ENCODE measurements at regions not wholly inside any gene's neighbourhood (a gene's known extent, or its start where the extent isn't known, plus 50 kb on each side); places are given as distances from the start of the nearest gene placed in this dataset.

GRCh38 chr6:71496018-71496721, 207.6 kb downstream of the OGFRL1 start:
- ChIA-PET POLR2A (no interaction called here), CTCF (interaction anchor here (0.7 kb wide), 1 partner anchor 975 kb away, joined by 3 read pairs; no protein-coding TSS in a partner anchor)
- H3K27me3 Mint-ChIP-seq (ENCODE audit: low read depth) = no peaks in the 10 kb centered on the region
- no peaks in the 10 kb centered on the region for H3K9me3 Mint-ChIP-seq
- DNase-seq (ENCODE audit: low spot score) (no peak), ATAC-seq (no peak)
- TF ChIP-seq CDX4 (CRISPR knock-in tag; IDR thresholded peaks at IDR 0.05; ENCODE audit: borderline replicate concordance) (no peak), GTF2I (CRISPR knock-in tag; conservative IDR thresholded peaks at IDR 0.05) (no peak), ATF6 (CRISPR knock-in tag; IDR thresholded peaks at IDR 0.05) (no peak), SP1 (CRISPR knock-in tag; conservative IDR thresholded peaks at IDR 0.05) (no peak), USF2 (CRISPR knock-in tag; IDR thresholded peaks at IDR 0.05) (no peak), ETV6 (CRISPR knock-in tag; IDR thresholded peaks at IDR 0.05) (no peak), GABPB1 (CRISPR knock-in tag; IDR thresholded peaks at IDR 0.05) (no peak)
- TF ChIP-seq, protein P1, sequence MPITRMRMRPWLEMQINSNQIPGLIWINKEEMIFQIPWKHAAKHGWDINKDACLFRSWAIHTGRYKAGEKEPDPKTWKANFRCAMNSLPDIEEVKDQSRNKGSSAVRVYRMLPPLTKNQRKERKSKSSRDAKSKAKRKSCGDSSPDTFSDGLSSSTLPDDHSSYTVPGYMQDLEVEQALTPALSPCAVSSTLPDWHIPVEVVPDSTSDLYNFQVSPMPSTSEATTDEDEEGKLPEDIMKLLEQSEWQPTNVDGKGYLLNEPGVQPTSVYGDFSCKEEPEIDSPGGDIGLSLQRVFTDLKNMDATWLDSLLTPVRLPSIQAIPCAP (CRISPR knock-in tag; IDR thresholded peaks at IDR 0.05) = no peak
- TF ChIP-seq, protein P2, sequence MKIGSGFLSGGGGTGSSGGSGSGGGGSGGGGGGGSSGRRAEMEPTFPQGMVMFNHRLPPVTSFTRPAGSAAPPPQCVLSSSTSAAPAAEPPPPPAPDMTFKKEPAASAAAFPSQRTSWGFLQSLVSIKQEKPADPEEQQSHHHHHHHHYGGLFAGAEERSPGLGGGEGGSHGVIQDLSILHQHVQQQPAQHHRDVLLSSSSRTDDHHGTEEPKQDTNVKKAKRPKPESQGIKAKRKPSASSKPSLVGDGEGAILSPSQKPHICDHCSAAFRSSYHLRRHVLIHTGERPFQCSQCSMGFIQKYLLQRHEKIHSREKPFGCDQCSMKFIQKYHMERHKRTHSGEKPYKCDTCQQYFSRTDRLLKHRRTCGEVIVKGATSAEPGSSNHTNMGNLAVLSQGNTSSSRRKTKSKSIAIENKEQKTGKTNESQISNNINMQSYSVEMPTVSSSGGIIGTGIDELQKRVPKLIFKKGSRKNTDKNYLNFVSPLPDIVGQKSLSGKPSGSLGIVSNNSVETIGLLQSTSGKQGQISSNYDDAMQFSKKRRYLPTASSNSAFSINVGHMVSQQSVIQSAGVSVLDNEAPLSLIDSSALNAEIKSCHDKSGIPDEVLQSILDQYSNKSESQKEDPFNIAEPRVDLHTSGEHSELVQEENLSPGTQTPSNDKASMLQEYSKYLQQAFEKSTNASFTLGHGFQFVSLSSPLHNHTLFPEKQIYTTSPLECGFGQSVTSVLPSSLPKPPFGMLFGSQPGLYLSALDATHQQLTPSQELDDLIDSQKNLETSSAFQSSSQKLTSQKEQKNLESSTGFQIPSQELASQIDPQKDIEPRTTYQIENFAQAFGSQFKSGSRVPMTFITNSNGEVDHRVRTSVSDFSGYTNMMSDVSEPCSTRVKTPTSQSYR (CRISPR knock-in tag; IDR thresholded peaks at IDR 0.05) = no peak
- H3K27ac Mint-ChIP-seq = no peak overlapping the region
- peaks cover 14% of the 10 kb centered on the region for H3K4me1 Mint-ChIP-seq
- no peak overlapping the region for H3K4me3 Mint-ChIP-seq
- H3K36me3 Mint-ChIP-seq = no peaks in the 10 kb centered on the region

DNA sequence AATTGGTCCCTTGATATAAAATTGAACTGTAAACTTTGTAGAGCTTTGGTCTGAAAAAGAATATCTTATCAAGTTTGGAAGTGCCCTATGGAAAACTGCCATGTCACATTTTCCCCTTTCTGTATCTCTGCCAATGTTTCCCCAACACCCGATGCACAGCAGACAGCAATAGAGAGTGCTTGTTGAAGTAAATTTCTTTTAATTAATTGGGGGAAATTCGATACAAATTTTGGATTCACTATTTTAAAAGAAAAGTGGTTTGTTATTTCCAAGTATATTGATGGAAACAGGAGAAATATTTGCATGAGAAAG, 208.1 kb downstream of the OGFRL1 start:
- ChIA-PET CTCF (no interaction called here), POLR2A (no interaction called here)
- H3K36me3 Mint-ChIP-seq = no peaks in the 10 kb centered on the region
- ATAC-seq (no peak), DNase-seq (ENCODE audit: low spot score) (no peak)
- H3K27ac Mint-ChIP-seq = no peak overlapping the region
- no peaks in the 10 kb centered on the region for H3K27me3 Mint-ChIP-seq (ENCODE audit: low read depth)
- no peaks in the 10 kb centered on the region for H3K9me3 Mint-ChIP-seq
- no peak for TF ChIP-seq NFE2L1 (CRISPR knock-in tag; IDR thresholded peaks at IDR 0.05)
- no peak for TF ChIP-seq ATF3 (CRISPR knock-in tag; conservative IDR thresholded peaks at IDR 0.05)
- no peak for TF ChIP-seq CREB1 (CRISPR knock-in tag; IDR thresholded peaks at IDR 0.05)
- no peak for TF ChIP-seq JAZF1 (CRISPR knock-in tag; IDR thresholded peaks at IDR 0.05)
- no peak for TF ChIP-seq CREM (CRISPR knock-in tag; IDR thresholded peaks at IDR 0.05)
- no peak for TF ChIP-seq ZBTB43 (CRISPR knock-in tag; IDR thresholded peaks at IDR 0.05)
- no peak for TF ChIP-seq GRHL2 (CRISPR knock-in tag; IDR thresholded peaks at IDR 0.05; ENCODE audit: insufficient replicate concordance, severe bottlenecking)
- no peak for TF ChIP-seq SMAD4 (CRISPR knock-in tag; IDR thresholded peaks at IDR 0.05)
- TF ChIP-seq, protein P3, sequence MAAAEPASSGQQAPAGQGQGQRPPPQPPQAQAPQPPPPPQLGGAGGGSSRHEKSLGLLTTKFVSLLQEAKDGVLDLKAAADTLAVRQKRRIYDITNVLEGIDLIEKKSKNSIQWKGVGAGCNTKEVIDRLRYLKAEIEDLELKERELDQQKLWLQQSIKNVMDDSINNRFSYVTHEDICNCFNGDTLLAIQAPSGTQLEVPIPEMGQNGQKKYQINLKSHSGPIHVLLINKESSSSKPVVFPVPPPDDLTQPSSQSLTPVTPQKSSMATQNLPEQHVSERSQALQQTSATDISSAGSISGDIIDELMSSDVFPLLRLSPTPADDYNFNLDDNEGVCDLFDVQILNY (CRISPR knock-in tag; IDR thresholded peaks at IDR 0.05) = no peak
- no peak for TF ChIP-seq IRF2 (CRISPR knock-in tag; IDR thresholded peaks at IDR 0.05; ENCODE audit: borderline replicate concordance, low read depth)
- no peak for TF ChIP-seq TP53 (CRISPR knock-in tag; IDR thresholded peaks at IDR 0.05)
- no peak overlapping the region for H3K4me3 Mint-ChIP-seq
- peaks cover 14% of the 10 kb centered on the region for H3K4me1 Mint-ChIP-seq
